ENCODE measurements at regions not wholly inside any gene's neighbourhood (a gene's known extent, or its start where the extent isn't known, plus 50 kb on each side); places are given as distances from the start of the nearest gene placed in this dataset.

DNA sequence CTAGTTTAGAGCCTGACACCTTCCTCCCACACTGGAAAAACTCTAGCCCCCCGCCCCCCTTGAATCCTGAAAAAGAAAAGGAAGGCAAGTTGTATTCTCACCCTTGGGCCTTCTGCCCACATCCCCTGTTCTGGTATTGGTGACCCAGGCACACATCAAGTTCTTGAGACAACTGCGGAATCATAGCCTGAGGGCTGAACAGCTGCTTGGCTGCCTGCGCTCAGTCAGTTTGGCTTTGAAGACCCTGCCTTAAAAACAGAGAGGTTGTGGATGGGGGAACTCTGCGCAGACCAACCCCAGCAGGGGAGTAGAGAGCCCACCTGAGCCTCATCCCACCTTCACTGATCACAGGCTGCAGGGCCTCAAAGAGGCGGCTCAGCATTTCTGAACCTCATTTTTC is 229.2 kb downstream of the ANAPC1 start:
- no peak for DNase-seq (ENCODE audit: low read depth in 1 of 2, low spot score in 1 of 2)
- Histone ChIP-seq H3K27me3 (ENCODE audit: insufficient read depth, poor library complexity, severe bottlenecking) (no peaks in the 10 kb centered on the region), H3K27ac (replicated peaks) (no peak overlapping the region), H3K4me3 (replicated peaks; ENCODE audit: insufficient read depth, low read length) (no peak overlapping the region)
- TF ChIP-seq SPI1 (IDR thresholded peaks at IDR 0.05; ENCODE audit: borderline replicate concordance, low read depth) (no peak), GABPA (IDR thresholded peaks at IDR 0.05; ENCODE audit: low read depth) (no peak), POLR2AphosphoS5 (IDR thresholded peaks at IDR 0.05; ENCODE audit: low read depth) (no peak)
- TF ChIP-seq, protein P1, sequence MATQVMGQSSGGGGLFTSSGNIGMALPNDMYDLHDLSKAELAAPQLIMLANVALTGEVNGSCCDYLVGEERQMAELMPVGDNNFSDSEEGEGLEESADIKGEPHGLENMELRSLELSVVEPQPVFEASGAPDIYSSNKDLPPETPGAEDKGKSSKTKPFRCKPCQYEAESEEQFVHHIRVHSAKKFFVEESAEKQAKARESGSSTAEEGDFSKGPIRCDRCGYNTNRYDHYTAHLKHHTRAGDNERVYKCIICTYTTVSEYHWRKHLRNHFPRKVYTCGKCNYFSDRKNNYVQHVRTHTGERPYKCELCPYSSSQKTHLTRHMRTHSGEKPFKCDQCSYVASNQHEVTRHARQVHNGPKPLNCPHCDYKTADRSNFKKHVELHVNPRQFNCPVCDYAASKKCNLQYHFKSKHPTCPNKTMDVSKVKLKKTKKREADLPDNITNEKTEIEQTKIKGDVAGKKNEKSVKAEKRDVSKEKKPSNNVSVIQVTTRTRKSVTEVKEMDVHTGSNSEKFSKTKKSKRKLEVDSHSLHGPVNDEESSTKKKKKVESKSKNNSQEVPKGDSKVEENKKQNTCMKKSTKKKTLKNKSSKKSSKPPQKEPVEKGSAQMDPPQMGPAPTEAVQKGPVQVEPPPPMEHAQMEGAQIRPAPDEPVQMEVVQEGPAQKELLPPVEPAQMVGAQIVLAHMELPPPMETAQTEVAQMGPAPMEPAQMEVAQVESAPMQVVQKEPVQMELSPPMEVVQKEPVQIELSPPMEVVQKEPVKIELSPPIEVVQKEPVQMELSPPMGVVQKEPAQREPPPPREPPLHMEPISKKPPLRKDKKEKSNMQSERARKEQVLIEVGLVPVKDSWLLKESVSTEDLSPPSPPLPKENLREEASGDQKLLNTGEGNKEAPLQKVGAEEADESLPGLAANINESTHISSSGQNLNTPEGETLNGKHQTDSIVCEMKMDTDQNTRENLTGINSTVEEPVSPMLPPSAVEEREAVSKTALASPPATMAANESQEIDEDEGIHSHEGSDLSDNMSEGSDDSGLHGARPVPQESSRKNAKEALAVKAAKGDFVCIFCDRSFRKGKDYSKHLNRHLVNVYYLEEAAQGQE (IDR thresholded peaks at IDR 0.05; ENCODE audit: insufficient replicate concordance, low read depth), result no peak
- TF ChIP-seq, protein P2, sequence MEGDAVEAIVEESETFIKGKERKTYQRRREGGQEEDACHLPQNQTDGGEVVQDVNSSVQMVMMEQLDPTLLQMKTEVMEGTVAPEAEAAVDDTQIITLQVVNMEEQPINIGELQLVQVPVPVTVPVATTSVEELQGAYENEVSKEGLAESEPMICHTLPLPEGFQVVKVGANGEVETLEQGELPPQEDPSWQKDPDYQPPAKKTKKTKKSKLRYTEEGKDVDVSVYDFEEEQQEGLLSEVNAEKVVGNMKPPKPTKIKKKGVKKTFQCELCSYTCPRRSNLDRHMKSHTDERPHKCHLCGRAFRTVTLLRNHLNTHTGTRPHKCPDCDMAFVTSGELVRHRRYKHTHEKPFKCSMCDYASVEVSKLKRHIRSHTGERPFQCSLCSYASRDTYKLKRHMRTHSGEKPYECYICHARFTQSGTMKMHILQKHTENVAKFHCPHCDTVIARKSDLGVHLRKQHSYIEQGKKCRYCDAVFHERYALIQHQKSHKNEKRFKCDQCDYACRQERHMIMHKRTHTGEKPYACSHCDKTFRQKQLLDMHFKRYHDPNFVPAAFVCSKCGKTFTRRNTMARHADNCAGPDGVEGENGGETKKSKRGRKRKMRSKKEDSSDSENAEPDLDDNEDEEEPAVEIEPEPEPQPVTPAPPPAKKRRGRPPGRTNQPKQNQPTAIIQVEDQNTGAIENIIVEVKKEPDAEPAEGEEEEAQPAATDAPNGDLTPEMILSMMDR (IDR thresholded peaks at IDR 0.05; ENCODE audit: insufficient read depth, low read length), result no peak

DNA sequence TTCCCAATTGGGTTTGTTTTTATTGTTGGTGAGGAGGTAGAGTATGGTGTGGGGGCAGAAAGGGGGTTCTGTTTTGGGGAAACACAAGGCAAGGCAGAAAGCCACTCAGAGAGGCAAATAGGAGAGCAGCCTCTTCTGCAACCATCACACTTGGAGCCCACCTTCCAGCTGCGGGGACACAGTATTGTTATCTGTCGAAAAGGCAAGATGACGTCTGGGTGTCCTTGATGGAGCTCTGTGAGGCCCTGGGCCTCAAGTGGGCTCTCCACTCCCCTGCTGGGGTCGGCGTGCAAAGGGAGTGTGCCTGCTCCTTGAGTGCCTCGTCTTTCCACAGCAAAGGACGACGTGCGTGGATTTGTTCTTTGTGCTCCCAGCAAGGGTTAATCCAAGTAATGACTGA is 227.6 kb downstream of the ANAPC1 start:
- TF ChIP-seq GABPA (IDR thresholded peaks at IDR 0.05; ENCODE audit: low read depth) (no peak), SPI1 (IDR thresholded peaks at IDR 0.05; ENCODE audit: borderline replicate concordance, low read depth) (no peak), POLR2AphosphoS5 (IDR thresholded peaks at IDR 0.05; ENCODE audit: low read depth) (no peak)
- TF ChIP-seq, protein P2 (IDR thresholded peaks at IDR 0.05; ENCODE audit: insufficient read depth, low read length), result no peak
- TF ChIP-seq, protein P1 (IDR thresholded peaks at IDR 0.05; ENCODE audit: insufficient replicate concordance, low read depth), result no peak

DNA sequence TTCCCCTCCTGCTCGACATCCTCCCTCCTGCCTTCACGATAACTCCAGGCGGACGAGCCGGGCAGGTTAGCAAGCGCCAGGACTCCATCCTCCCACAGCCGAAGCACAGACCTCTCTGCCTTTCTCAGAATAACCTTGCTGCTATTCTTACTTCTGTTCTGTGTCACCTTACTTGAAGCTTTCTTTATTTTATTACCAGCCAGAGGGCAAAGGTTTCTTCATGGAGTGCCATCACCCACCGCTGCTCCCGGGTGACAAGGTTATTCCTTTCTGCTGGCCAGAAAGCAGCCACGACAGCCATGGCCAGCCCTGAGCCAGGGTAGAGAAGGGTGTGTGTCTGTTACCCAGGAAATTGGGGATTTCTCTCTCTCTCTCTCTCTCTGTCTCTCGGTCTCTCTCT is 227.1 kb downstream of the ANAPC1 start:
- TF ChIP-seq SPI1 (IDR thresholded peaks at IDR 0.05; ENCODE audit: borderline replicate concordance, low read depth) (no peak), POLR2AphosphoS5 (IDR thresholded peaks at IDR 0.05; ENCODE audit: low read depth) (no peak), GABPA (IDR thresholded peaks at IDR 0.05; ENCODE audit: low read depth) (no peak)
- TF ChIP-seq, protein P1 (IDR thresholded peaks at IDR 0.05; ENCODE audit: insufficient replicate concordance, low read depth), result no peak
- TF ChIP-seq, protein P2 (IDR thresholded peaks at IDR 0.05; ENCODE audit: insufficient read depth, low read length), result no peak
- Histone ChIP-seq H3K27me3 (ENCODE audit: insufficient read depth, poor library complexity, severe bottlenecking) (no peaks in the 10 kb centered on the region), H3K4me3 (replicated peaks; ENCODE audit: insufficient read depth, low read length) (no peak overlapping the region), H3K27ac (replicated peaks) (no peak overlapping the region)
- DNase-seq (ENCODE audit: low read depth in 1 of 2, low spot score in 1 of 2), result no peak

More for the DNA sequence above, 227.6 kb downstream of the ANAPC1 start:
- no peaks in the 10 kb centered on the region for H3K27me3 ChIP-seq (ENCODE audit: insufficient read depth, poor library complexity, severe bottlenecking)
- no peak overlapping the region for H3K4me3 ChIP-seq (replicated peaks; ENCODE audit: insufficient read depth, low read length)
- no peak overlapping the region for H3K27ac ChIP-seq (replicated peaks)
- DNase-seq (ENCODE audit: low read depth in 1 of 2, low spot score in 1 of 2), result no peak
